Activated T-helper 2 cell treated with anti-CD3 and anti-CD28 coated beads, Interferon-gamma antibody, Interleukin-2, Interleukin-4, amounts not matched to agents 10 μg/mL and 5 μg/mL and 100 μg/mL, durations not matched to agents 14 hours and 24 hours and 36 hours (primary cell): ENCODE measurements at regions not wholly inside any gene's neighbourhood (a gene's known extent, or its start where the extent isn't known, plus 50 kb on each side); places are given as distances from the start of the nearest gene placed in this dataset.
"Not testable (repeated sequence)": the region's sequence is repeated elsewhere in the genome, so short reads cannot be mapped to it uniquely, and the experiment has no call there.

Source experiments
- DNase-seq: peaks from one replicate; pipeline ENCODE4 v3.0.0; 2021; ENCODE audit warnings: low spot score
- H3K27ac Mint-ChIP-seq: one replicate; pipeline ENCODE4 v1.8.0; 2021; ENCODE audit warnings: mixed read lengths
- H3K27me3 Mint-ChIP-seq: one replicate; pipeline ENCODE4 v1.8.0; 2021; ENCODE audit warnings: low read depth, mixed read lengths
- H3K36me3 Mint-ChIP-seq: one replicate; pipeline ENCODE4 v1.8.0; 2021; ENCODE audit warnings: low read depth, mixed read lengths
- H3K4me1 Mint-ChIP-seq: one replicate; pipeline ENCODE4 v1.8.0; 2021; ENCODE audit warnings: low read depth, mixed read lengths
- H3K4me3 Mint-ChIP-seq: one replicate; pipeline ENCODE4 v1.8.0; 2021; ENCODE audit warnings: low read depth, mild to moderate bottlenecking, moderate library complexity, mixed read lengths
- H3K9me3 Mint-ChIP-seq: one replicate; pipeline ENCODE4 v1.8.0; 2021; ENCODE audit warnings: mixed read lengths
- intact Hi-C: fragments of 100-400 bp; cut with micrococcal nuclease; formaldehyde crosslinking; loops from one replicate; pipeline ENCODE4 v1.15.1; 2023

DNA sequence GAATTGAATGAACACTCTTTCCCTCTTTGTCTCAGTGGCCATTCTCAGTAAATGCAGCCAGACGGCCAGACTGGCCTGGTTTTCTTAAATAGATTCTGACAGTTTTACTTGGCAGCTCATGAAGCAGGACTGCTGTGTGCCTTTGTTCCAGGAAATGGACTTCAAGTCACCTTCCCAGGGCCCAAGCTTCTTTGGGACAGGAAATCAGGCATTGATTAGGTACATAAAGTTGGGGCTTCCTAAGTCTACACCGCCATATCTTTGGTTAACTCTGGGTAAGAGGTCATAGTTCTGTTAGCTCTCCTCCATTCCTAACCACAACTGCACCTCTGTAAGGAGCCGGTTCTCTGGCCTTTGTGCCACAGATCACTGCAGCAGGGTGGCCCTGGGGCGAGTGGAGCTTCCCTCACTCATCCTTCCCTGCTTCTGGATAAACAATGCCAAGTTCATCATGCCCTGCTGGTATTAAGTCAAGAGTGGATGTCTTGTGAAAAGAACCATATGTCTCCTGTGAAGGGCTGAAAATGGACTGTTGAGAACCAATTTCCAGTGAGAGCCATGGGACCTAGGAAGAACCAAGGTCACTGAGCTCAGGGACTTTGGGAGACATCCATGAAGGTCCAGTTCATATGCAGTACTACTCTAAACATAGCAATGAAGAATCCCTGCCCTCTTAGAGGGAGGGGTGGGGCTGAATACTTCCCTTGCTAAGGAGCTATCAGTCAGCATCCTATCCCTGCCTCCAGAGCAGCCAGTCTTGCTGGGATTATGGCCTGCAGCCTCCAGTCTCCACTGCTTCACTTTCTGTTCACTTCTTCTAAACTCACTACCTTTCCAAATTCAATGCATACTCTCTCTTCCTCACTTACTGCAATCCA, 122.6 kb upstream of the XPO1 start:
- Mint-ChIP-seq H3K27ac (no peak overlapping the region), H3K36me3 (no peaks in the 10 kb centered on the region), H3K4me3 (no peak overlapping the region), H3K4me1 (peaks cover 7% of the 10 kb centered on the region), H3K9me3 (no peaks in the 10 kb centered on the region), H3K27me3 (peaks cover 6% of the 10 kb centered on the region)
- intact Hi-C loops: no loop called here
- no peak for DNase-seq

DNA sequence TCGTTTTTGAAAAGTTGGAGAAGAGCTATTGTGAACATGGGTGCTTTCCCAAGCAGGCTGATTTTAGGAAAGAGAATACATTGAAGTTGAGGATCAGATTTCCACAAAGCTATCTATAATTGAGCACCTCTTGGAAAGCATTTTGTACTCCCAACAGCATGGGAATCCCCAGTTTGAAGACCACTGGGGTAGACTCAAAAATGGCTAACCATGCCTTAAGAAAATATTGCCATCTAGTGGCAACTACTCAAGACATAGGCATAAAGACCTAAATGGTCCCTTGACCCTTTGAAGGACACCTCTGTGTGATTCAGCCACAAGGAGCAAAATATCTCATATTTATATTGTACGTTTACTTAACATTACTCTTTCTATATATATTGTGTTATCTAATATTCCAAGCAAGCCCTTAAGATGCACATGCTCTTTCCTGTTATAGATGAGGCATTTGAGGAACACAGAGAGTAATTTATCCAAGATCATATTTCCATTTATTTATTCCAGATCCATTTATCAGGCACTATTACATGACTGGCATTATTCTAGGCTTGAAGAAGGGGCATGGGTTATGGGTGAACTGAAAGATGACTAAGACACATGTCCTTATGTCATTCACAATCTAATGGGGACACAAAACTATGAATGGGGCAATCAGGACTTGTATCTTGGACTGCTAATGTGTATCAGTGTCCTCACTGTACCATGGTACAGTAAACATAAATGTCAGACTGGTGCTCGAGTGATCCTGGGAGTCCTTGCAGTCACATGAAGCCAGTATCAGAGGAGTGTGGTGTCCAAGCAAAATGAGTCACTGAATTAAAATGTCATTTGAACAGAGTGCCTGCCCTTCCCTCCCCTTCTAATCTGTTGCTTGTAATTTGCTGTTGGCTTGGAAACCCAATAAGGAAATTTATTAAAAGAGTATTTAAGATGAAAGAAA, 121.0 kb upstream of the XPO1 start:
- H3K27me3 Mint-ChIP-seq: peaks cover 1% of the 10 kb centered on the region
- no peak overlapping the region for H3K4me3 Mint-ChIP-seq
- no peak for DNase-seq
- intact Hi-C loops: no loop called here
- H3K36me3 Mint-ChIP-seq: no peaks in the 10 kb centered on the region
- H3K27ac Mint-ChIP-seq: no peak overlapping the region
- peaks cover 5% of the 10 kb centered on the region for H3K4me1 Mint-ChIP-seq
- no peaks in the 10 kb centered on the region for H3K9me3 Mint-ChIP-seq

DNA sequence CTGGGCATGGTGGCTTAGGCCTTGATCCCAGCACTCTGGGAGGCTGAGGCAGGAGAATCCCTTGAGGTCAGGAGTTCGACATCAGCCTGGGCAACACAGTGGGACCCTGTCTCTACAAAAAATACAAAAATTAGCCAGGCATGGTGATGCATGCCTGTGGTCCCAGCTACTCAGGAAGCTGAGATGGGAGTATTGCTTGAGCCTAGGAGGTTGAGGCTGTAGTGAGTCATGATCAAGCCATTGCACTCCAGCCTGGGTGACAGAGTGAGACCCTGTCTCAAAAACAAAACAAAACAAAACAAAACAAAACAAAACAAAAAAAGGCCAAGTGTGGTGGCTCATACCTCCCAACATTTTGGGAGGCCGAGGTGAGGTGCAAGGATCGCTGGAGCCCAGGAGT, 111.8 kb upstream of the XPO1 start:
- H3K9me3 Mint-ChIP-seq: peaks cover 18% of the 10 kb centered on the region
- intact Hi-C loops, DNase-seq, H3K27ac Mint-ChIP-seq, H3K4me3 Mint-ChIP-seq, H3K4me1 Mint-ChIP-seq, H3K36me3 Mint-ChIP-seq, H3K27me3 Mint-ChIP-seq: not testable (repeated sequence)

DNA sequence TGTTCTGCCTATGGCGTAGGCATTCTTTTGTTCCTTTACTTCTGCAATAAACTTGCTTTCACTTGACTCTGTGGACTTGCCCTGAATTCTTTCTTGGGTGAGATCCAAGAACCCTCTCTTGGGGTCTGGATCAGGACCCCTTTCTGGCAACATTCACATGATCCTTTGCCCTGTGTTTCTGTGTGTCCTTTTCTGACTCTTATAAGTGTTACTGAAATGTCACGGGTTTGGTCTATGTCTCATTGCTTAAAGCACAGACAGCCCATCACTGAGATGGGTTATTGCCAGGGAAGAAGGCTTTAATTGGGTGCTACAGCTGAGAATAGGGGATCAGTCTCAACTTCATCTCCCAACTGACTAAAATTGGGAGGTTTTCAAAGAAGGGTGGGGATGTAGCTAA, 110.9 kb upstream of the XPO1 start:
- H3K9me3 Mint-ChIP-seq: peaks cover 18% of the 10 kb centered on the region
- no peak overlapping the region for H3K27ac Mint-ChIP-seq
- intact Hi-C loops: no loop called here
- no peaks in the 10 kb centered on the region for H3K36me3 Mint-ChIP-seq
- no peak for DNase-seq
- H3K27me3 Mint-ChIP-seq: peaks cover under 1% of the 10 kb centered on the region
- H3K4me1 Mint-ChIP-seq: no peaks in the 10 kb centered on the region
- H3K4me3 Mint-ChIP-seq: no peak overlapping the region

DNA sequence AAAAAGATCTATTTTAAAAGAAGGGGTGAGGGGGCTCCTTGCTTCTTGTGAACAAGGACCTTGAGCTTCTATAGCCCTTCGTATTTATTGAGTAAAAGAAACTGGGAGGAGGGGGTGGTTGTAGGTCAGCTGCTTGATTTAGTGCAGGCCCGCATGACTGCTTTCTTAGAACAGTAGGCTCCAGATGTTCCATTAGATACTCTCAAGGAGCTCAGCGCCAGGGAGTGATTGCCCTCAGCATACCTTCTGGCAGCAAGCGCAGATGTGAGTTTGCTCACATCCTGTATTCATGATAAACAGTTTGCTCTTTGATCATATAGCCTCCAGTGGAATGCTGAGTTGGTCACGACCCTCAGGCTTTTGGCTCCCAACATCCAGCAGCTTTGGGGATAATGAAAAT, 108.9 kb upstream of the XPO1 start:
- Mint-ChIP-seq H3K4me3 (no peak overlapping the region), H3K9me3 (peaks cover 18% of the 10 kb centered on the region), H3K27ac (no peak overlapping the region), H3K4me1 (no peaks in the 10 kb centered on the region), H3K27me3 (no peaks in the 10 kb centered on the region), H3K36me3 (no peaks in the 10 kb centered on the region)
- no peak for DNase-seq
- intact Hi-C loops: no loop called here

DNA sequence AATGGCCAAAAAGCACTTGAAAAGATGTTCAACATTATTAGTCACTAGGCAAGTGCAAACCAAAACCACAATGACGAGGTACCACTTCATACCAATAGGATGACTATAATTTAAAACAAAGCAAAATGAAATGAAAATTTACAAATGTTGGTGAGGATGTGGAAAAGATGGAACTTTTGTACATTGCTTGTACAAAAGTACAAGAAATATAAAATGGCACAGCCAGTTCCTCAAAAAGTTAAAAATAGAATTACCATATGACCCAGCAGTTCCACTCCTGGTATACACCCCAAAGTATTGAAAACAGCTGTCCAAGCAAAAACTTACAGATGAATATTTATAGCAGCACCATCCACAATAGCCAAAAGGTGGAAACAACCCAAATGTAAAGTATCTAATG, 107.8 kb upstream of the XPO1 start:
- H3K9me3 Mint-ChIP-seq: peaks cover 18% of the 10 kb centered on the region
- no peaks in the 10 kb centered on the region for H3K4me1 Mint-ChIP-seq
- intact Hi-C loops: no loop called here
- H3K4me3 Mint-ChIP-seq: no peak overlapping the region
- no peak overlapping the region for H3K27ac Mint-ChIP-seq
- H3K27me3 Mint-ChIP-seq: no peaks in the 10 kb centered on the region
- DNase-seq: no peak
- no peaks in the 10 kb centered on the region for H3K36me3 Mint-ChIP-seq

DNA sequence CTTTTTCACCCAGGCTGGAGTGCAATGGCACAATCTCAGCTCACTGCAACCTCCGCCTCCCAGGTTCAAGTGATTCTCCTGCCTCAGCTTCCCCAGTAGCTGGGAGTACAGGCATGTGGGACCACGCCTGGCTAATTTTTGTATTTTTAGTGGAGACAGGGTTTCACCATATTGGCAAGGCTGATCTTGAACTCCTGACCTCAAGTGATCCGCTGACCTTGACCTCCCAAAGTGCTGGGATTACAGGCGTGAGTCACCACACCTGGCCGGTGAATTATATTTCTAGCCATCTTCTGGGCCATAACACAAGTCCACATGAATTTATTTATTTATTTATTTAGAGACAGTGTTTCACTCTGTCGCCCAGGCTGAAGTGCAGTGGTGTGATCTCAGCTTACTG, 105.0 kb upstream of the XPO1 start:
- H3K27ac Mint-ChIP-seq, H3K4me1 Mint-ChIP-seq, intact Hi-C loops, H3K4me3 Mint-ChIP-seq, H3K27me3 Mint-ChIP-seq, DNase-seq, H3K36me3 Mint-ChIP-seq, H3K9me3 Mint-ChIP-seq: not testable (repeated sequence)

- H3K9me3 Mint-ChIP-seq: no peaks in the 10 kb centered on the region
- no peaks in the 10 kb centered on the region for H3K27me3 Mint-ChIP-seq
- no peak for DNase-seq
- H3K4me3 Mint-ChIP-seq: no peak overlapping the region
- intact Hi-C loops: no loop called here
- no peaks in the 10 kb centered on the region for H3K4me1 Mint-ChIP-seq
- H3K36me3 Mint-ChIP-seq: no peaks in the 10 kb centered on the region
- no peak overlapping the region for H3K27ac Mint-ChIP-seq
Observed at GRCh38 chr2:61640406-61640805, 102.2 kb upstream of the XPO1 start.

DNA sequence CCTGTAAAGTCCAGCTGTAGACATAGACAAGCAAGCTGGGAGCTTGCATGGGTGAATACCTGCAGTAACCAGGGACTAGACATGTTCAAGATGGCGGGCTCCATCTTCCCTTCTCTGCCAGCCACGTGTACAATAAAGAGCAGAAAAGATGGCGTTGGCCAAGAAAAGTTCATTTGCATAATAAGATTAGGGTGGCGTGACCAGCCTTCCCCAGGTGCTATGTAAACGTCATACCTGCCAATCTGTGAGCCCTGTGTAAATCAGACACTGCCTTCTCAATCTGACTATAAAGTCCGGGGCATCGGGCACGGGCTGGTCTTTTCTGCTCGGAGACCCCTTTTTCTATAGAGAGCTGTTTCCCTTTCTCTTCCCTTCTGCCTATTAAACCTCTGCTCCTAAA, 101.6 kb upstream of the XPO1 start:
- no peaks in the 10 kb centered on the region for H3K9me3 Mint-ChIP-seq
- no peaks in the 10 kb centered on the region for H3K27me3 Mint-ChIP-seq
- no peak for DNase-seq
- intact Hi-C loops: no loop called here
- H3K4me3 Mint-ChIP-seq: no peak overlapping the region
- no peaks in the 10 kb centered on the region for H3K4me1 Mint-ChIP-seq
- H3K36me3 Mint-ChIP-seq: no peaks in the 10 kb centered on the region
- no peak overlapping the region for H3K27ac Mint-ChIP-seq

- Mint-ChIP-seq H3K9me3 (no peaks in the 10 kb centered on the region), H3K4me1 (no peaks in the 10 kb centered on the region), H3K36me3 (no peaks in the 10 kb centered on the region), H3K27ac (no peak overlapping the region), H3K27me3 (no peaks in the 10 kb centered on the region), H3K4me3 (no peak overlapping the region)
- intact Hi-C loops: no loop called here
- DNase-seq: no peak
Observed at GRCh38 chr2:61636686-61637085, 98.5 kb upstream of the XPO1 start.

DNA sequence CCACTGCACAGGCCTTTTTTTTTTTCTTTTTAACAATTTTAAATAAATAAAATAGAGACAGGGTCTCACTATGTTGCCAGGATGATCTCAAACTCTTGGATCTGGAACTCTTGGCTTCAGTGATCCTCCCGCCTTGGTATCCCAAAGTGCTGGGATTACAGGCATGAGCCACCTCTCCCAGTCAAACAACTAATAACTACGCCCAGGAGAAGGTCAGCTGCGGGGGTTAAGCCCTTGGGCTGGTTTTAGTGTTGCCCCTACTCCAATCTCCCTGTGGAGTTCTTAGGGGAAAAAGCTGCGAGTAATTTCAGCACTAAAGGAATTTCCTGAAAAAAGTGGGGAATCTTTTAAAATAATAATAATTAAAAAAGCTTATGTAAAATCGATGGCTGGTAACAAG, 96.4 kb upstream of the XPO1 start:
- H3K27ac Mint-ChIP-seq: no peak overlapping the region
- no peaks in the 10 kb centered on the region for H3K9me3 Mint-ChIP-seq
- no peak overlapping the region for H3K4me3 Mint-ChIP-seq
- intact Hi-C loops: no loop called here
- DNase-seq: no peak
- H3K36me3 Mint-ChIP-seq: no peaks in the 10 kb centered on the region
- H3K4me1 Mint-ChIP-seq: no peaks in the 10 kb centered on the region
- no peaks in the 10 kb centered on the region for H3K27me3 Mint-ChIP-seq

GRCh38 chr2:61633250-61633649, 95.1 kb upstream of the XPO1 start:
- Mint-ChIP-seq H3K4me3 (no peak overlapping the region), H3K27ac (no peak overlapping the region), H3K36me3 (no peaks in the 10 kb centered on the region), H3K9me3 (no peaks in the 10 kb centered on the region), H3K27me3 (no peaks in the 10 kb centered on the region), H3K4me1 (no peaks in the 10 kb centered on the region)
- intact Hi-C loops: no loop called here
- no peak for DNase-seq
